Esophagus squamous epithelium (tissue), 4 donors: ENCODE measurements at regions not wholly inside any gene's neighbourhood (a gene's known extent, or its start where the extent isn't known, plus 50 kb on each side); places are given as distances from the start of the nearest gene placed in this dataset.

ENCODE experiments used
- CTCF ChIP-seq, 6 experiments: fragments of 450-650 bp in 4 of 6; fragments of 200-600 bp in 2 of 6; sonication (generic) in 2 of 6; IDR thresholded peaks; one replicate each; pipeline ENCODE4 v1.5.1; 2016 to 2019; ENCODE audit warnings: antibody characterized with exemption in 6 of 6, mild to moderate bottlenecking in 4 of 6, moderate library complexity in 4 of 6
- POLR2A ChIP-seq, 4 donors: fragments of 450-650 bp; IDR thresholded peaks; one replicate each; pipeline ENCODE4 v1.6.1; 2017; ENCODE audit warnings: antibody characterized with exemption in 4 of 4, mild to moderate bottlenecking in 4 of 4, moderate library complexity in 3 of 4

GRCh38 chr3:160124224-160124623 is 101.0 kb upstream of the C3orf80 start:
- TF ChIP-seq CTCF (IDR thresholded peaks at IDR 0.05) = no peak
- TF ChIP-seq POLR2A (IDR thresholded peaks at IDR 0.05) = no peak
